GM23338 (cell line): ENCODE measurements at regions not wholly inside any gene's neighbourhood (a gene's known extent, or its start where the extent isn't known, plus 50 kb on each side); places are given as distances from the start of the nearest gene placed in this dataset.

ENCODE experiments used
- ATAC-seq: fragments of 200-7000 bp; cut with Tn5 transposase; 3 replicates; pipeline ENCODE4 v1.9.1; 2020
- DNase-seq: peaks from one replicate; pipeline ENCODE4 v3.0.0-alpha.2; 2015; ENCODE audit warnings: low spot score
- H2AFZ ChIP-seq: fragments of 200-600 bp; sonication (generic); 2 replicates; pipeline ENCODE4 v1.8.0; 2016; ENCODE audit warnings: antibody characterized with exemption, mild to moderate bottlenecking, moderate library complexity
- H3F3A ChIP-seq: fragments of 200-600 bp; sonication (generic); replicated peaks from 2 replicates; pipeline ENCODE4 v1.8.0; 2017; ENCODE audit warnings: antibody characterized with exemption, mixed run types, low read depth
- H3K27ac ChIP-seq: fragments of 200-600 bp; sonication (generic); 2 replicates; pipeline ENCODE4 v1.6.1; 2016; ENCODE audit warnings: low read depth
- H3K27me3 ChIP-seq: fragments of 200-600 bp; sonication (generic); 2 replicates; pipeline ENCODE4 v1.8.0; 2016; ENCODE audit warnings: mild to moderate bottlenecking, mixed run types, moderate library complexity; ENCODE audit not compliant: insufficient read depth
- H3K36me3 ChIP-seq: fragments of 200-600 bp; sonication (generic); 2 replicates; pipeline ENCODE4 v1.8.0; 2016; ENCODE audit warnings: mild to moderate bottlenecking; ENCODE audit not compliant: insufficient read depth
- H3K4me1 ChIP-seq: fragments of 200-600 bp; sonication (generic); 2 replicates; pipeline ENCODE4 v1.8.0; 2016; ENCODE audit warnings: mild to moderate bottlenecking, moderate library complexity; ENCODE audit not compliant: insufficient read depth
- H3K4me2 ChIP-seq: fragments of 200-600 bp; sonication (generic); 2 replicates; pipeline ENCODE4 v1.7.1; 2017; ENCODE audit warnings: mixed run types
- H3K4me3 ChIP-seq: fragments of 200-600 bp; sonication (generic); 2 replicates; pipeline ENCODE4 v1.6.1; 2016; ENCODE audit warnings: mixed run types
- H3K79me2 ChIP-seq: fragments of 200-600 bp; sonication (generic); replicated peaks from 2 replicates; pipeline ENCODE4 v1.8.0; 2017; ENCODE audit warnings: mild to moderate bottlenecking; ENCODE audit not compliant: insufficient read depth
- H3K9me2 ChIP-seq: fragments of 200-600 bp; sonication (generic); 2 replicates; pipeline ENCODE4 v1.8.0; 2017; ENCODE audit not compliant: insufficient read depth
- H4K20me1 ChIP-seq: fragments of 200-600 bp; sonication (generic); replicated peaks from 2 replicates; pipeline ENCODE4 v1.8.0; 2017; ENCODE audit warnings: mild to moderate bottlenecking; ENCODE audit not compliant: insufficient read depth
- H3K27ac Mint-ChIP-seq: 2 replicates; pipeline ENCODE4 v1.8.0; 2020; ENCODE audit warnings: inconsistent platforms, mild to moderate bottlenecking, moderate library complexity, mixed read lengths
- H3K27me3 Mint-ChIP-seq: 3 replicates; pipeline ENCODE4 v1.8.0; 2022; ENCODE audit warnings: low read depth, mild to moderate bottlenecking, moderate library complexity, mixed read lengths, inconsistent platforms; ENCODE audit not compliant: insufficient read depth, poor library complexity
- H3K36me3 Mint-ChIP-seq: 3 replicates; pipeline ENCODE4 v1.8.0; 2021; ENCODE audit warnings: low read depth, mild to moderate bottlenecking, inconsistent platforms, moderate library complexity, mixed read lengths
- H3K4me1 Mint-ChIP-seq: 3 replicates; pipeline ENCODE4 v1.8.0; 2020; ENCODE audit warnings: mild to moderate bottlenecking, inconsistent platforms, mixed read lengths
- H3K4me3 Mint-ChIP-seq: 3 replicates; pipeline ENCODE4 v1.8.0; 2021; ENCODE audit warnings: moderate library complexity, mild to moderate bottlenecking, inconsistent platforms, mixed read lengths
- H3K9me3 Mint-ChIP-seq: 3 replicates; pipeline ENCODE4 v1.8.0; 2020; ENCODE audit warnings: moderate library complexity, mild to moderate bottlenecking, inconsistent platforms, mixed read lengths
- CREB1 ChIP-seq: fragments of 250-450 bp; sonication (Bioruptor Pico); IDR thresholded peaks from 2 replicates; pipeline ENCODE4 v1.5.0; 2020; ENCODE audit warnings: low read depth, mild to moderate bottlenecking, moderate library complexity
- EZH2phosphoT487 ChIP-seq: fragments of 200-600 bp; sonication (generic); IDR thresholded peaks from one replicate; pipeline ENCODE4 v1.8.1; 2018; ENCODE audit warnings: antibody characterized with exemption; ENCODE audit not compliant: unreplicated experiment
- JUNB ChIP-seq: IDR thresholded peaks from one replicate; pipeline ENCODE4 v1.6.1; 2016; ENCODE audit warnings: antibody characterized with exemption; ENCODE audit not compliant: unreplicated experiment
- NANOG ChIP-seq: IDR thresholded peaks from 2 replicates; pipeline ENCODE4 v1.6.1; 2016; ENCODE audit warnings: antibody characterized with exemption, borderline replicate concordance
- POLR2AphosphoS5 ChIP-seq: IDR thresholded peaks from 2 replicates; pipeline ENCODE4 v1.6.1; 2016; ENCODE audit warnings: antibody characterized with exemption, low read depth
- STAT1 ChIP-seq: IDR thresholded peaks from one replicate; pipeline ENCODE4 v1.6.1; 2016; ENCODE audit warnings: antibody characterized with exemption; ENCODE audit not compliant: unreplicated experiment
- ZNF114 ChIP-seq: fragments of 250-450 bp; sonication (Bioruptor Pico); IDR thresholded peaks from 2 replicates; pipeline ENCODE4 v1.5.0; 2020; ENCODE audit warnings: mild to moderate bottlenecking, moderate library complexity
- ZNF331 ChIP-seq: fragments of 250-450 bp; sonication (Bioruptor Pico); IDR thresholded peaks from 2 replicates; pipeline ENCODE4 v1.5.0; 2020; ENCODE audit warnings: low read depth, mild to moderate bottlenecking, moderate library complexity
- TF ChIP-seq, protein P1 (sequence below): fragments of 250-450 bp; sonication (Bioruptor Pico); IDR thresholded peaks from 2 replicates; pipeline ENCODE4 v1.5.0; 2020; ENCODE audit warnings: mild to moderate bottlenecking, moderate library complexity
- TF ChIP-seq, protein P2 (sequence below): IDR thresholded peaks from one replicate; pipeline ENCODE4 v1.6.1; 2018; ENCODE audit warnings: antibody characterized with exemption; ENCODE audit not compliant: unreplicated experiment
- TF ChIP-seq, protein P3 (sequence below): IDR thresholded peaks from 2 replicates; pipeline ENCODE4 v1.6.1; 2016; ENCODE audit warnings: antibody characterized with exemption

DNA sequence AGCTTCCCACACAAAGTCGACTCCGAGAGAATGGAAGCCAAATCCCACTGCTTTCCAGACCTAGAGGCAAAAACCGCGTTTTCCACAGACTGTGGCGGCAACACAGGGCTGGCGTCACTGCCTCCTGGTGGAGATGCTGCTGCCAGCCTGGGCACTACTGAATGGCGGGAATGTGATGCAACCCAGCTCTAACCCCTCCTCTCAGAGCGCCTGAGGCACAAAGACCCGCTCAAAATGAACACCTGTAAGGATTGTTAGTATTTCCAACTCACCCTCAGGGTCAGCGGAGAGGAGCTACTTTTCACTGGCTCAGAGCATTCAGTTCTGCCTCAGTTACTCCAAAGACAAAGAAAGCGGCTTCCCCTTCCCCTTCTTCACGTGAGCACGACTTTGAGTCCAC lies 548.0 kb upstream of the SALL3 start (continued):
- TF ChIP-seq, protein P1, sequence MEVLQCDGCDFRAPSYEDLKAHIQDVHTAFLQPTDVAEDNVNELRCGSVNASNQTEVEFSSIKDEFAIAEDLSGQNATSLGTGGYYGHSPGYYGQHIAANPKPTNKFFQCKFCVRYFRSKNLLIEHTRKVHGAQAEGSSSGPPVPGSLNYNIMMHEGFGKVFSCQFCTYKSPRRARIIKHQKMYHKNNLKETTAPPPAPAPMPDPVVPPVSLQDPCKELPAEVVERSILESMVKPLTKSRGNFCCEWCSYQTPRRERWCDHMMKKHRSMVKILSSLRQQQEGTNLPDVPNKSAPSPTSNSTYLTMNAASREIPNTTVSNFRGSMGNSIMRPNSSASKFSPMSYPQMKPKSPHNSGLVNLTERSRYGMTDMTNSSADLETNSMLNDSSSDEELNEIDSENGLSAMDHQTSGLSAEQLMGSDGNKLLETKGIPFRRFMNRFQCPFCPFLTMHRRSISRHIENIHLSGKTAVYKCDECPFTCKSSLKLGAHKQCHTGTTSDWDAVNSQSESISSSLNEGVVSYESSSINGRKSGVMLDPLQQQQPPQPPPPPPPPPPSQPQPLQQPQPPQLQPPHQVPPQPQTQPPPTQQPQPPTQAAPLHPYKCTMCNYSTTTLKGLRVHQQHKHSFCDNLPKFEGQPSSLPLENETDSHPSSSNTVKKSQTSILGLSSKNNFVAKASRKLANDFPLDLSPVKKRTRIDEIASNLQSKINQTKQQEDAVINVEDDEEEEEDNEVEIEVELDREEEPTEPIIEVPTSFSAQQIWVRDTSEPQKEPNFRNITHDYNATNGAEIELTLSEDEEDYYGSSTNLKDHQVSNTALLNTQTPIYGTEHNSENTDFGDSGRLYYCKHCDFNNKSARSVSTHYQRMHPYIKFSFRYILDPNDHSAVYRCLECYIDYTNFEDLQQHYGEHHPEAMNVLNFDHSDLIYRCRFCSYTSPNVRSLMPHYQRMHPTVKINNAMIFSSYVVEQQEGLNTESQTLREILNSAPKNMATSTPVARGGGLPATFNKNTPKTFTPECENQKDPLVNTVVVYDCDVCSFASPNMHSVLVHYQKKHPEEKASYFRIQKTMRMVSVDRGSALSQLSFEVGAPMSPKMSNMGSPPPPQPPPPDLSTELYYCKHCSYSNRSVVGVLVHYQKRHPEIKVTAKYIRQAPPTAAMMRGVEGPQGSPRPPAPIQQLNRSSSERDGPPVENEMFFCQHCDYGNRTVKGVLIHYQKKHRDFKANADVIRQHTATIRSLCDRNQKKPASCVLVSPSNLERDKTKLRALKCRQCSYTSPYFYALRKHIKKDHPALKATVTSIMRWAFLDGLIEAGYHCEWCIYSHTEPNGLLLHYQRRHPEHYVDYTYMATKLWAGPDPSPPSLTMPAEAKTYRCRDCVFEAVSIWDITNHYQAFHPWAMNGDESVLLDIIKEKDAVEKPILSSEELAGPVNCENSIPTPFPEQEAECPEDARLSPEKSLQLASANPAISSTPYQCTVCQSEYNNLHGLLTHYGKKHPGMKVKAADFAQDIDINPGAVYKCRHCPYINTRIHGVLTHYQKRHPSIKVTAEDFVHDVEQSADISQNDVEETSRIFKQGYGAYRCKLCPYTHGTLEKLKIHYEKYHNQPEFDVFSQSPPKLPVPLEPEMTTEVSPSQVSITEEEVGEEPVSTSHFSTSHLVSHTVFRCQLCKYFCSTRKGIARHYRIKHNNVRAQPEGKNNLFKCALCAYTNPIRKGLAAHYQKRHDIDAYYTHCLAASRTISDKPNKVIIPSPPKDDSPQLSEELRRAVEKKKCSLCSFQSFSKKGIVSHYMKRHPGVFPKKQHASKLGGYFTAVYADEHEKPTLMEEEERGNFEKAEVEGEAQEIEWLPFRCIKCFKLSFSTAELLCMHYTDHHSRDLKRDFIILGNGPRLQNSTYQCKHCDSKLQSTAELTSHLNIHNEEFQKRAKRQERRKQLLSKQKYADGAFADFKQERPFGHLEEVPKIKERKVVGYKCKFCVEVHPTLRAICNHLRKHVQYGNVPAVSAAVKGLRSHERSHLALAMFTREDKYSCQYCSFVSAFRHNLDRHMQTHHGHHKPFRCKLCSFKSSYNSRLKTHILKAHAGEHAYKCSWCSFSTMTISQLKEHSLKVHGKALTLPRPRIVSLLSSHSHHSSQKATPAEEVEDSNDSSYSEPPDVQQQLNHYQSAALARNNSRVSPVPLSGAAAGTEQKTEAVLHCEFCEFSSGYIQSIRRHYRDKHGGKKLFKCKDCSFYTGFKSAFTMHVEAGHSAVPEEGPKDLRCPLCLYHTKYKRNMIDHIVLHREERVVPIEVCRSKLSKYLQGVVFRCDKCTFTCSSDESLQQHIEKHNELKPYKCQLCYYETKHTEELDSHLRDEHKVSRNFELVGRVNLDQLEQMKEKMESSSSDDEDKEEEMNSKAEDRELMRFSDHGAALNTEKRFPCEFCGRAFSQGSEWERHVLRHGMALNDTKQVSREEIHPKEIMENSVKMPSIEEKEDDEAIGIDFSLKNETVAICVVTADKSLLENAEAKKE = no peak
- no peak for TF ChIP-seq JUNB

DNA sequence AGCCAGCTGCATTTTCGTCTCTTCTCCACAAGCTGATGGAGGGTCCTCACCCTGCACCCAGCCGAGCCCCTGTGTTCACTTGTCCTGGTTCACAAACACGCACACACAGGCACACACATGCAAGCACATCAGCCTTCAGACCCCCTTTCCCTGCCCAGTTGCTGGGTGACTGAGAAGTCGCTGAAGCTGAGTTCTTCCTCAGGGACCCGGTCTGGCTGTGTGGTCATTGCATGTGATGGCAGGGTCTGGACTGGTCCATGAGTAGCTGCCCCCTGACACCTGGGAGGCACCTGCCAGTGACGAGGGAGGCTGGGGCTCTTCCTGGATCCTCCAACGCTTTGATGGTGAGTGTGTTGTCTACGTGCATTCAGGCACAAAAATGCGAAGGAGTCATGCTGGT lies 546.1 kb upstream of the SALL3 start:
- no peak for ATAC-seq
- DNase-seq = no peak
- TF ChIP-seq ZNF331 (CRISPR knock-in tag) = no peak
- no peak for TF ChIP-seq STAT1
- TF ChIP-seq, protein P2, sequence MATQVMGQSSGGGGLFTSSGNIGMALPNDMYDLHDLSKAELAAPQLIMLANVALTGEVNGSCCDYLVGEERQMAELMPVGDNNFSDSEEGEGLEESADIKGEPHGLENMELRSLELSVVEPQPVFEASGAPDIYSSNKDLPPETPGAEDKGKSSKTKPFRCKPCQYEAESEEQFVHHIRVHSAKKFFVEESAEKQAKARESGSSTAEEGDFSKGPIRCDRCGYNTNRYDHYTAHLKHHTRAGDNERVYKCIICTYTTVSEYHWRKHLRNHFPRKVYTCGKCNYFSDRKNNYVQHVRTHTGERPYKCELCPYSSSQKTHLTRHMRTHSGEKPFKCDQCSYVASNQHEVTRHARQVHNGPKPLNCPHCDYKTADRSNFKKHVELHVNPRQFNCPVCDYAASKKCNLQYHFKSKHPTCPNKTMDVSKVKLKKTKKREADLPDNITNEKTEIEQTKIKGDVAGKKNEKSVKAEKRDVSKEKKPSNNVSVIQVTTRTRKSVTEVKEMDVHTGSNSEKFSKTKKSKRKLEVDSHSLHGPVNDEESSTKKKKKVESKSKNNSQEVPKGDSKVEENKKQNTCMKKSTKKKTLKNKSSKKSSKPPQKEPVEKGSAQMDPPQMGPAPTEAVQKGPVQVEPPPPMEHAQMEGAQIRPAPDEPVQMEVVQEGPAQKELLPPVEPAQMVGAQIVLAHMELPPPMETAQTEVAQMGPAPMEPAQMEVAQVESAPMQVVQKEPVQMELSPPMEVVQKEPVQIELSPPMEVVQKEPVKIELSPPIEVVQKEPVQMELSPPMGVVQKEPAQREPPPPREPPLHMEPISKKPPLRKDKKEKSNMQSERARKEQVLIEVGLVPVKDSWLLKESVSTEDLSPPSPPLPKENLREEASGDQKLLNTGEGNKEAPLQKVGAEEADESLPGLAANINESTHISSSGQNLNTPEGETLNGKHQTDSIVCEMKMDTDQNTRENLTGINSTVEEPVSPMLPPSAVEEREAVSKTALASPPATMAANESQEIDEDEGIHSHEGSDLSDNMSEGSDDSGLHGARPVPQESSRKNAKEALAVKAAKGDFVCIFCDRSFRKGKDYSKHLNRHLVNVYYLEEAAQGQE = no peak
- TF ChIP-seq EZH2phosphoT487 = no peak
- TF ChIP-seq ZNF114 = no peak
- no peak for TF ChIP-seq NANOG
- no peak for TF ChIP-seq CREB1 (CRISPR knock-in tag)
- TF ChIP-seq POLR2AphosphoS5 = no peak
- TF ChIP-seq, protein P3, sequence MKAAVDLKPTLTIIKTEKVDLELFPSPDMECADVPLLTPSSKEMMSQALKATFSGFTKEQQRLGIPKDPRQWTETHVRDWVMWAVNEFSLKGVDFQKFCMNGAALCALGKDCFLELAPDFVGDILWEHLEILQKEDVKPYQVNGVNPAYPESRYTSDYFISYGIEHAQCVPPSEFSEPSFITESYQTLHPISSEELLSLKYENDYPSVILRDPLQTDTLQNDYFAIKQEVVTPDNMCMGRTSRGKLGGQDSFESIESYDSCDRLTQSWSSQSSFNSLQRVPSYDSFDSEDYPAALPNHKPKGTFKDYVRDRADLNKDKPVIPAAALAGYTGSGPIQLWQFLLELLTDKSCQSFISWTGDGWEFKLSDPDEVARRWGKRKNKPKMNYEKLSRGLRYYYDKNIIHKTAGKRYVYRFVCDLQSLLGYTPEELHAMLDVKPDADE = no peak

More for the DNA sequence above, 546.1 kb upstream of the SALL3 start:
- Histone ChIP-seq H3K27ac (no peak overlapping the region), H2AFZ (no peak overlapping the region), H3K4me2 (no peak overlapping the region), H3F3A (no peaks in the 10 kb centered on the region), H3K9me2 (no peaks in the 10 kb centered on the region), H3K4me1 (no peaks in the 10 kb centered on the region), H3K27me3 (no peaks in the 10 kb centered on the region), H4K20me1 (no peaks in the 10 kb centered on the region), H3K79me2 (no peaks in the 10 kb centered on the region), H3K4me3 (no peak overlapping the region), H3K36me3 (no peaks in the 10 kb centered on the region)
- H3K36me3 Mint-ChIP-seq = peaks cover 32% of the 10 kb centered on the region
- no peak overlapping the region for H3K4me3 Mint-ChIP-seq
- no peaks in the 10 kb centered on the region for H3K4me1 Mint-ChIP-seq
- peaks cover 3% of the 10 kb centered on the region for H3K27me3 Mint-ChIP-seq
- peaks cover 70% of the 10 kb centered on the region for H3K9me3 Mint-ChIP-seq
- H3K27ac Mint-ChIP-seq = no peak overlapping the region
